ENCODE measurements at regions not wholly inside any gene's neighbourhood (a gene's known extent, or its start where the extent isn't known, plus 50 kb on each side); places are given as distances from the start of the nearest gene placed in this dataset.

GRCh38 chr15:47439146-47440111 lies 277.9 kb upstream of the SEMA6D start:
- DNase-seq (ENCODE audit: low spot score in 2 of 2): no peak
- H3K36me3 ChIP-seq: no peaks in the 10 kb centered on the region

GRCh38 chr15:47442371-47442770 lies 274.9 kb upstream of the SEMA6D start:
- Histone ChIP-seq H3K9me3 (no peaks in the 10 kb centered on the region), H3K4me3 (no peak overlapping the region), H3K27ac (no peak overlapping the region), H3K27me3 (no peaks in the 10 kb centered on the region), H3K36me3 (no peaks in the 10 kb centered on the region), H3K4me1 (peaks cover 2 to 15% of the 10 kb centered on the region in 2 donors)
- intact Hi-C loops (cut with DNase I): no loop called here
- no peak for DNase-seq (ENCODE audit: low spot score in 2 of 2)
- TF ChIP-seq CTCF (IDR thresholded peaks at IDR 0.05): no peak

More at GRCh38 chr15:47439146-47440111, 277.9 kb upstream of the SEMA6D start:
- Histone ChIP-seq H3K4me1 (peaks cover 2 to 18% of the 10 kb centered on the region in 2 donors), H3K4me3 (no peak overlapping the region), H3K27me3 (no peaks in the 10 kb centered on the region), H3K27ac (peak overlapping the region; percentile 8 to 34), H3K9me3 (no peaks in the 10 kb centered on the region)
- no peak for TF ChIP-seq CTCF (IDR thresholded peaks at IDR 0.05)
- intact Hi-C loops (cut with DNase I): no loop called here

- DNase-seq (ENCODE audit: low spot score in 2 of 2): no peak
- no peak overlapping the region for H3K27ac ChIP-seq
- intact Hi-C loops (cut with DNase I): no loop called here
These were observed 273.5 kb upstream of the SEMA6D start for GRCh38 chr15:47443839-47444238.

GRCh38 chr15:47445723-47446392 lies 271.4 kb upstream of the SEMA6D start:
- intact Hi-C loops (cut with DNase I): no loop called here
- no peak for DNase-seq (ENCODE audit: low spot score in 2 of 2)
- H3K36me3 ChIP-seq: no peaks in the 10 kb centered on the region
- H3K4me1 ChIP-seq: no peaks in the 10 kb centered on the region
- no peaks in the 10 kb centered on the region for H3K27me3 ChIP-seq
- H3K27ac ChIP-seq: no peak overlapping the region
- no peak overlapping the region for H3K4me3 ChIP-seq
- H3K9me3 ChIP-seq: no peaks in the 10 kb centered on the region
- TF ChIP-seq CTCF (IDR thresholded peaks at IDR 0.05): no peak

More at GRCh38 chr15:47443839-47444238, 273.5 kb upstream of the SEMA6D start:
- H3K9me3 ChIP-seq: no peaks in the 10 kb centered on the region
- H3K4me3 ChIP-seq: no peak overlapping the region
- H3K36me3 ChIP-seq: no peaks in the 10 kb centered on the region
- peaks cover 2 to 10% of the 10 kb centered on the region in 2 donors for H3K4me1 ChIP-seq
- no peaks in the 10 kb centered on the region for H3K27me3 ChIP-seq
- no peak for TF ChIP-seq CTCF (IDR thresholded peaks at IDR 0.05)

GRCh38 chr15:47460795-47461573 lies 256.3 kb upstream of the SEMA6D start:
- no peaks in the 10 kb centered on the region for H3K9me3 ChIP-seq
- no peak overlapping the region for H3K4me3 ChIP-seq
- intact Hi-C loops (cut with DNase I): no loop called here
- DNase-seq (ENCODE audit: low spot score in 2 of 2): no peak
- no peaks in the 10 kb centered on the region for H3K4me1 ChIP-seq
- TF ChIP-seq CTCF (IDR thresholded peaks at IDR 0.05): no peak
- no peak overlapping the region for H3K27ac ChIP-seq
- H3K36me3 ChIP-seq: no peaks in the 10 kb centered on the region
- H3K27me3 ChIP-seq: no peaks in the 10 kb centered on the region
